Trophoblast cell (in vitro differentiated cells and primary cell): ENCODE measurements at regions not wholly inside any gene's neighbourhood (a gene's known extent, or its start where the extent isn't known, plus 50 kb on each side); places are given as distances from the start of the nearest gene placed in this dataset.

ENCODE experiments used
- DNase-seq, 2 donors: peaks; one replicate each; pipeline ENCODE4 v3.0.0-alpha.2; 2016
- H2AFZ ChIP-seq: 2 replicates; pipeline ENCODE4 v1.6.1; 2013; ENCODE audit warnings: low read length, moderate library complexity, mild to moderate bottlenecking; ENCODE audit not compliant: insufficient read depth, poor library complexity
- H2AK5ac ChIP-seq: 2 replicates; pipeline ENCODE4 v1.6.1; 2013; ENCODE audit warnings: mild to moderate bottlenecking, low read length
- H2BK120ac ChIP-seq: 2 replicates; pipeline ENCODE4 v1.6.1; 2013; ENCODE audit warnings: low read length, mild to moderate bottlenecking, moderate library complexity; ENCODE audit not compliant: insufficient read depth, poor library complexity
- H2BK12ac ChIP-seq: 2 replicates; pipeline ENCODE4 v1.6.1; 2013; ENCODE audit warnings: mild to moderate bottlenecking, low read length, moderate library complexity
- H2BK5ac ChIP-seq: 2 replicates; pipeline ENCODE4 v1.6.1; 2013; ENCODE audit warnings: low read length, low read depth, moderate library complexity, mild to moderate bottlenecking; ENCODE audit not compliant: poor library complexity
- H3K14ac ChIP-seq: 2 replicates; pipeline ENCODE4 v1.6.1; 2013; ENCODE audit warnings: mild to moderate bottlenecking, low read length
- H3K18ac ChIP-seq: 2 replicates; pipeline ENCODE4 v1.6.1; 2013; ENCODE audit warnings: mild to moderate bottlenecking, low read length
- H3K23ac ChIP-seq: 2 replicates; pipeline ENCODE4 v1.6.1; 2013; ENCODE audit warnings: low read length
- H3K27ac ChIP-seq: 2 replicates; pipeline ENCODE4 v1.5.1; 2013; ENCODE audit warnings: low read depth, mild to moderate bottlenecking, inconsistent platforms, low read length, moderate library complexity
- H3K27me3 ChIP-seq: 2 replicates; pipeline ENCODE4 v1.6.1; 2013; ENCODE audit warnings: inconsistent platforms, mild to moderate bottlenecking, low read length, moderate library complexity; ENCODE audit not compliant: insufficient read depth
- H3K36me3 ChIP-seq, 2 experiments: 1 replicate in 1 of 2; 2 replicates in 1 of 2; pipeline ENCODE4 v1.6.1; 2013; ENCODE audit warnings: low read length in 2 of 2, mild to moderate bottlenecking in 2 of 2, moderate library complexity in 1 of 2; ENCODE audit not compliant: insufficient read depth in 2 of 2, control insufficient read depth in 1 of 2
- H3K4ac ChIP-seq: 2 replicates; pipeline ENCODE4 v1.6.1; 2013; ENCODE audit warnings: low read depth, mild to moderate bottlenecking, low read length, moderate library complexity
- H3K4me1 ChIP-seq, 2 experiments: 1 replicate in 1 of 2; 2 replicates in 1 of 2; pipeline ENCODE4 v1.6.1; 2013; ENCODE audit warnings: low read length in 2 of 2, mild to moderate bottlenecking in 2 of 2, moderate library complexity in 1 of 2; ENCODE audit not compliant: insufficient read depth in 2 of 2, control insufficient read depth in 1 of 2
- H3K4me2 ChIP-seq: 2 replicates; pipeline ENCODE4 v1.6.1; 2013; ENCODE audit warnings: inconsistent platforms, mild to moderate bottlenecking, low read length, moderate library complexity
- H3K4me3 ChIP-seq: 2 replicates; pipeline ENCODE4 v1.5.1; 2013; ENCODE audit warnings: mild to moderate bottlenecking, low read depth, low read length, inconsistent platforms
- H3K79me1 ChIP-seq: one replicate; pipeline ENCODE4 v1.6.1; 2013; ENCODE audit warnings: low read length
- H3K79me2 ChIP-seq: 2 replicates; pipeline ENCODE4 v1.6.1; 2013; ENCODE audit warnings: low read length, mild to moderate bottlenecking; ENCODE audit not compliant: control insufficient read depth, insufficient read depth, poor library complexity
- H3K9ac ChIP-seq: 2 replicates; pipeline ENCODE4 v1.6.1; 2013; ENCODE audit warnings: mild to moderate bottlenecking, low read length
- H3K9me3 ChIP-seq: 2 replicates; pipeline ENCODE4 v1.6.1; 2013; ENCODE audit warnings: low read depth, mild to moderate bottlenecking, control low read depth, inconsistent platforms, low read length; ENCODE audit not compliant: insufficient read depth
- H4K12ac ChIP-seq: 2 replicates; pipeline ENCODE4 v1.6.1; 2013; ENCODE audit warnings: low read depth, mild to moderate bottlenecking, low read length, moderate library complexity
- H4K8ac ChIP-seq: 2 replicates; pipeline ENCODE4 v1.6.1; 2013; ENCODE audit warnings: low read depth, mild to moderate bottlenecking, low read length, moderate library complexity
- H4K91ac ChIP-seq: one replicate; pipeline ENCODE4 v1.6.1; 2013; ENCODE audit warnings: low read depth, mild to moderate bottlenecking, low read length, moderate library complexity
- WGBS: extraction: QIAGEN DNeasy Blood & Tissue Kit; methylation state at CpG from one replicate; pipeline ENCODE4 v1.1.7; 2013; ENCODE audit warnings: missing lambda C conversion rate; ENCODE audit not compliant: insufficient read length, insufficient coverage; ENCODE audit errors: extremely low coverage; 5-methylcytosine and 5-hydroxymethylcytosine counted together

GRCh38 chr15:85972805-85973540, 106.7 kb upstream of the AGBL1 start:
- H3K4ac ChIP-seq: no peak overlapping the region
- H2BK12ac ChIP-seq: no peak overlapping the region
- H3K27ac ChIP-seq: no peak overlapping the region
- no peak overlapping the region for H4K8ac ChIP-seq
- DNase-seq: no peak
- no peak overlapping the region for H3K23ac ChIP-seq
- no peak overlapping the region for H3K14ac ChIP-seq
- H3K79me2 ChIP-seq: no peaks in the 10 kb centered on the region
- no peaks in the 10 kb centered on the region for H3K9me3 ChIP-seq
- no peak overlapping the region for H3K4me3 ChIP-seq
- H3K36me3 ChIP-seq: no peaks in the 10 kb centered on the region
- no peaks in the 10 kb centered on the region for H3K27me3 ChIP-seq
- H3K4me1 ChIP-seq: no peaks in the 10 kb centered on the region
- H2AFZ ChIP-seq: no peak overlapping the region
- WGBS: no CpG with 5 or more reads among the region's 3 CpGs
- no peak overlapping the region for H4K12ac ChIP-seq
- H3K18ac ChIP-seq: no peak overlapping the region
- no peak overlapping the region for H3K9ac ChIP-seq
- H4K91ac ChIP-seq: no peak overlapping the region
- H2AK5ac ChIP-seq: no peak overlapping the region
- H3K4me2 ChIP-seq: no peak overlapping the region
- H2BK120ac ChIP-seq: no peak overlapping the region
- H3K79me1 ChIP-seq: no peaks in the 10 kb centered on the region
- no peak overlapping the region for H2BK5ac ChIP-seq

- H3K9ac ChIP-seq: no peak overlapping the region
- no peak overlapping the region for H2AK5ac ChIP-seq
- H3K4ac ChIP-seq: no peak overlapping the region
- no CpG with 5 or more reads among the region's 8 CpGs for WGBS
- no peaks in the 10 kb centered on the region for H3K4me1 ChIP-seq
- no peak overlapping the region for H3K14ac ChIP-seq
- no peak overlapping the region for H3K27ac ChIP-seq
- H4K8ac ChIP-seq: no peak overlapping the region
- H3K36me3 ChIP-seq: no peaks in the 10 kb centered on the region
- H2BK120ac ChIP-seq: no peak overlapping the region
- H4K12ac ChIP-seq: no peak overlapping the region
- no peak overlapping the region for H3K4me2 ChIP-seq
- no peak overlapping the region for H2BK12ac ChIP-seq
- DNase-seq: no peak
- H3K79me2 ChIP-seq: no peaks in the 10 kb centered on the region
- H3K9me3 ChIP-seq: no peaks in the 10 kb centered on the region
- no peak overlapping the region for H2BK5ac ChIP-seq
- H4K91ac ChIP-seq: no peak overlapping the region
- H3K27me3 ChIP-seq: no peaks in the 10 kb centered on the region
- H3K23ac ChIP-seq: peak overlapping the region; percentile 22
- no peak overlapping the region for H2AFZ ChIP-seq
- no peak overlapping the region for H3K4me3 ChIP-seq
- no peak overlapping the region for H3K18ac ChIP-seq
- H3K79me1 ChIP-seq: no peaks in the 10 kb centered on the region
Measured at GRCh38 chr15:85973584-85974347, 105.9 kb upstream of the AGBL1 start.

- Histone ChIP-seq H3K27ac (no peak overlapping the region), H3K23ac (no peak overlapping the region), H2AFZ (no peak overlapping the region), H3K27me3 (no peaks in the 10 kb centered on the region), H3K9me3 (no peaks in the 10 kb centered on the region), H4K12ac (no peak overlapping the region), H3K4me3 (no peak overlapping the region), H3K18ac (no peak overlapping the region), H3K14ac (no peak overlapping the region), H3K9ac (no peak overlapping the region), H4K8ac (no peak overlapping the region), H3K4me2 (no peak overlapping the region), H2BK12ac (no peak overlapping the region), H4K91ac (no peak overlapping the region), H2AK5ac (no peak overlapping the region), H3K4me1 (no peaks in the 10 kb centered on the region), H3K79me2 (no peaks in the 10 kb centered on the region), H3K79me1 (no peaks in the 10 kb centered on the region), H2BK5ac (no peak overlapping the region), H3K4ac (no peak overlapping the region), H2BK120ac (no peak overlapping the region), H3K36me3 (no peaks in the 10 kb centered on the region)
- no CpG with 5 or more reads among the region's 3 CpGs for WGBS
- DNase-seq: peak in 1 of 2 donors; percentile 1
Measured at GRCh38 chr15:85974348-85974705, 105.3 kb upstream of the AGBL1 start.

- Histone ChIP-seq H3K27me3 (no peaks in the 10 kb centered on the region), H3K4me1 (no peaks in the 10 kb centered on the region), H4K12ac (no peak overlapping the region), H3K79me2 (no peaks in the 10 kb centered on the region), H3K27ac (no peak overlapping the region), H2BK5ac (no peak overlapping the region), H4K91ac (no peak overlapping the region), H3K18ac (no peak overlapping the region), H2AK5ac (no peak overlapping the region), H4K8ac (no peak overlapping the region), H3K14ac (no peak overlapping the region), H2AFZ (no peak overlapping the region), H2BK120ac (no peak overlapping the region), H3K23ac (no peak overlapping the region), H3K4me2 (no peak overlapping the region), H3K4ac (no peak overlapping the region), H3K79me1 (no peaks in the 10 kb centered on the region), H3K4me3 (no peak overlapping the region), H3K9ac (no peak overlapping the region), H3K36me3 (no peaks in the 10 kb centered on the region), H3K9me3 (no peaks in the 10 kb centered on the region), H2BK12ac (no peak overlapping the region)
- DNase-seq: no peak
- WGBS: no CpG with 5 or more reads among the region's 3 CpGs
Measured at GRCh38 chr15:85974742-85975141, 104.9 kb upstream of the AGBL1 start.
